ENCODE measurements at regions not wholly inside any gene's neighbourhood (a gene's known extent, or its start where the extent isn't known, plus 50 kb on each side); places are given as distances from the start of the nearest gene placed in this dataset.

DNA sequence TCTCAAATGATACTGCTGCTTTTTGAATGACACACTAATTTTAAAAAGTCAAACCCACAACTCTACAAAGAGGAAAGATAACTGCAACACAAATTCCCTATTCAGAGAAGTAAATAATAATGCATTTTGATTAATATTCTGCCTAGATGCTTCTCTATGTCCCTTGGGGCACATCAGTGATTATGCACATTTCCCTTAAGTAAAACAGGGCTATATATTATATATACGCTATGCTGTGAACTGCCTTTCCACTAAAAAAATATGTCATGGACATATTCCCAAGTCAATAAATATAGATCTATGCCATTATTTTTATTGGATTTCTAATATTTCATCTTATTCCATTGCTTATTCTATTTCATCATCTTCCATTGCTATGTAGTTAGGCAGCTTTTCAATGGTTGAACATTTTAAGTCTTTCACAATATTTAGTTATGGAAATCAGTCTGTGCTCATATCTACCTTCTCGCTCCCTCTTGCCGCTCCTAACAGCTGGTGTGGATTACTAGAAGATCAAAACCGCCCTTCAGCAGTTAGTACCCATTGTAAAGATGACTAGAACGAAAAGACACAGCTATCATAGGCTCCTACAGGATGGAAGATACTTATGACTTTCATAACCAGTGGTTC, 468.2 kb upstream of the GOT2 start:
- H3K4me2 ChIP-seq, result no peak overlapping the region
- TF ChIP-seq, protein P1, sequence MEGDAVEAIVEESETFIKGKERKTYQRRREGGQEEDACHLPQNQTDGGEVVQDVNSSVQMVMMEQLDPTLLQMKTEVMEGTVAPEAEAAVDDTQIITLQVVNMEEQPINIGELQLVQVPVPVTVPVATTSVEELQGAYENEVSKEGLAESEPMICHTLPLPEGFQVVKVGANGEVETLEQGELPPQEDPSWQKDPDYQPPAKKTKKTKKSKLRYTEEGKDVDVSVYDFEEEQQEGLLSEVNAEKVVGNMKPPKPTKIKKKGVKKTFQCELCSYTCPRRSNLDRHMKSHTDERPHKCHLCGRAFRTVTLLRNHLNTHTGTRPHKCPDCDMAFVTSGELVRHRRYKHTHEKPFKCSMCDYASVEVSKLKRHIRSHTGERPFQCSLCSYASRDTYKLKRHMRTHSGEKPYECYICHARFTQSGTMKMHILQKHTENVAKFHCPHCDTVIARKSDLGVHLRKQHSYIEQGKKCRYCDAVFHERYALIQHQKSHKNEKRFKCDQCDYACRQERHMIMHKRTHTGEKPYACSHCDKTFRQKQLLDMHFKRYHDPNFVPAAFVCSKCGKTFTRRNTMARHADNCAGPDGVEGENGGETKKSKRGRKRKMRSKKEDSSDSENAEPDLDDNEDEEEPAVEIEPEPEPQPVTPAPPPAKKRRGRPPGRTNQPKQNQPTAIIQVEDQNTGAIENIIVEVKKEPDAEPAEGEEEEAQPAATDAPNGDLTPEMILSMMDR (IDR thresholded peaks at IDR 0.05; ENCODE audit: poor library complexity), result no peak
- TF ChIP-seq EZH2phosphoT487 (IDR thresholded peaks at IDR 0.05; ENCODE audit: low read depth, severe bottlenecking, unreplicated experiment) (no peak), EZH2 (IDR thresholded peaks at IDR 0.05; ENCODE audit: borderline replicate concordance) (no peak)
- WGBS (ENCODE audit: low lambda C conversion rate, missing lambda C conversion rate), result 79% methylated on average over 5 of the region's 5 CpGs

DNA sequence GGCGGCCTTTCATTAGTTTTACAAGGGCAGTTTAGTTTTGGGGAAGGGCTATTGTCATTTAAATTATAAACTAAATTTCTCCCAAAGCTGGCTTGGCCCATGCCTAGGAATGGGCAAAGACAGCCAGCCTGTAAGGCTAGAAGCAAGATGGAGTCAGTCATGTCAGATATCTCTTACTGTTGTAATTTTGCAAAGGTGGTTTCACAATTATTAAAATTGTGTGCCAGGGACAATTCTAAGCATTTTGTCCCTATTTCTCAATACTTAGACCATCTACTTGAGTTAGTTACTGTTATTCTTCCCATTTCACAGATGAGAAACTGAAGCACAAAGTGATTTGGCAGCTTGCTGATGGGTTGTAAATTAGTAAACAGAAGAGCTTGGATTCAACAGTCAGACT, 467.7 kb upstream of the GOT2 start:
- Histone ChIP-seq H3K36me3 (replicated peaks; ENCODE audit: insufficient read depth, low read depth) (no peaks in the 10 kb centered on the region), H4K20me1 (ENCODE audit: insufficient read depth, poor library complexity, severe bottlenecking) (no peaks in the 10 kb centered on the region), H3K27me3 (peaks cover 3% of the 10 kb centered on the region), H3K79me2 (no peaks in the 10 kb centered on the region), H3K27ac (no peak overlapping the region), H3K4me1 (ENCODE audit: insufficient read depth) (no peaks in the 10 kb centered on the region), H3K4me2 (no peak overlapping the region), H2AFZ (no peak overlapping the region), H3K4me3 (no peak overlapping the region), H3K9me3 (ENCODE audit: low read depth) (no peaks in the 10 kb centered on the region), H3K9me2 (replicated peaks; ENCODE audit: insufficient read depth) (no peaks in the 10 kb centered on the region)
- 42% methylated on average over 1 of the region's 1 CpG for WGBS (ENCODE audit: low lambda C conversion rate, missing lambda C conversion rate)
- DNase-seq (ENCODE audit: low spot score), result no peak
- TF ChIP-seq EZH2 (IDR thresholded peaks at IDR 0.05; ENCODE audit: borderline replicate concordance), result no peak
- no peak for TF ChIP-seq EZH2phosphoT487 (IDR thresholded peaks at IDR 0.05; ENCODE audit: low read depth, severe bottlenecking, unreplicated experiment)
- TF ChIP-seq, protein P1 (IDR thresholded peaks at IDR 0.05; ENCODE audit: poor library complexity), result no peak

More for the DNA sequence above, 468.2 kb upstream of the GOT2 start:
- Histone ChIP-seq H3K4me1 (ENCODE audit: insufficient read depth) (no peaks in the 10 kb centered on the region), H3K4me3 (no peak overlapping the region), H3K27ac (no peak overlapping the region), H3K27me3 (peaks cover 3% of the 10 kb centered on the region), H3K79me2 (no peaks in the 10 kb centered on the region), H3K9me3 (ENCODE audit: low read depth) (no peaks in the 10 kb centered on the region), H2AFZ (no peak overlapping the region), H3K9me2 (replicated peaks; ENCODE audit: insufficient read depth) (no peaks in the 10 kb centered on the region), H4K20me1 (ENCODE audit: insufficient read depth, poor library complexity, severe bottlenecking) (no peaks in the 10 kb centered on the region), H3K36me3 (replicated peaks; ENCODE audit: insufficient read depth, low read depth) (no peaks in the 10 kb centered on the region)
- no peak for DNase-seq (ENCODE audit: low spot score)

DNA sequence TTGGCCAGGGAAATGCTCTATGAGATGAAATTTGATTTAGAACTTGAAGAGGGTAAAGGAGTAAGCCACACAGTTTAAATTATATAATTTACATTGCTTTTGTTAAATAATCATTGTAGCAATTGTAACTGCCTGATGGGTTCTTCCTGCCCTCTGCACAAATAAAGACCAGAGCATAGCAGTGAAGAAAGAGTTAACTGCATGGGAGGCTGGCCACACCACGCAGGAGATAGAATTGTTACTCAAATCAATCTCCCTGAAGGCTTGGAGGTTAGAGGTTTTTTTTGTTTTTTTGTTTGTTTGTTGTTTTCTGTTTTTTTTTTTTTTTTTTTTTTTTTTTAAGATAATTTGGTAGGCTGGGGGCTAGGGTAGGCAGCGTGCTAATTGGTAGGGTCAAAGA, 467.0 kb upstream of the GOT2 start:
- no peak overlapping the region for H3K4me2 ChIP-seq
- 17% methylated on average over 2 of the region's 2 CpGs for WGBS (ENCODE audit: low lambda C conversion rate, missing lambda C conversion rate)
- TF ChIP-seq EZH2 (IDR thresholded peaks at IDR 0.05; ENCODE audit: borderline replicate concordance), result no peak
- no peak for TF ChIP-seq EZH2phosphoT487 (IDR thresholded peaks at IDR 0.05; ENCODE audit: low read depth, severe bottlenecking, unreplicated experiment)
- TF ChIP-seq, protein P1 (IDR thresholded peaks at IDR 0.05; ENCODE audit: poor library complexity), result no peak

More for the DNA sequence above, 467.0 kb upstream of the GOT2 start:
- no peak overlapping the region for H3K27ac ChIP-seq
- H3K9me3 ChIP-seq (ENCODE audit: low read depth), result no peaks in the 10 kb centered on the region
- H3K4me3 ChIP-seq, result no peak overlapping the region
- H3K9me2 ChIP-seq (replicated peaks; ENCODE audit: insufficient read depth), result no peaks in the 10 kb centered on the region
- no peaks in the 10 kb centered on the region for H3K79me2 ChIP-seq
- no peaks in the 10 kb centered on the region for H4K20me1 ChIP-seq (ENCODE audit: insufficient read depth, poor library complexity, severe bottlenecking)
- peaks cover 3% of the 10 kb centered on the region for H3K27me3 ChIP-seq
- H3K36me3 ChIP-seq (replicated peaks; ENCODE audit: insufficient read depth, low read depth), result no peaks in the 10 kb centered on the region
- DNase-seq (ENCODE audit: low spot score), result no peak
- H3K4me1 ChIP-seq (ENCODE audit: insufficient read depth), result no peaks in the 10 kb centered on the region
- no peak overlapping the region for H2AFZ ChIP-seq

All from hepatocyte (in vitro differentiated cells).